ENCODE measurements at regions not wholly inside any gene's neighbourhood (a gene's known extent, or its start where the extent isn't known, plus 50 kb on each side); places are given as distances from the start of the nearest gene placed in this dataset.

- TF ChIP-seq, protein P1, sequence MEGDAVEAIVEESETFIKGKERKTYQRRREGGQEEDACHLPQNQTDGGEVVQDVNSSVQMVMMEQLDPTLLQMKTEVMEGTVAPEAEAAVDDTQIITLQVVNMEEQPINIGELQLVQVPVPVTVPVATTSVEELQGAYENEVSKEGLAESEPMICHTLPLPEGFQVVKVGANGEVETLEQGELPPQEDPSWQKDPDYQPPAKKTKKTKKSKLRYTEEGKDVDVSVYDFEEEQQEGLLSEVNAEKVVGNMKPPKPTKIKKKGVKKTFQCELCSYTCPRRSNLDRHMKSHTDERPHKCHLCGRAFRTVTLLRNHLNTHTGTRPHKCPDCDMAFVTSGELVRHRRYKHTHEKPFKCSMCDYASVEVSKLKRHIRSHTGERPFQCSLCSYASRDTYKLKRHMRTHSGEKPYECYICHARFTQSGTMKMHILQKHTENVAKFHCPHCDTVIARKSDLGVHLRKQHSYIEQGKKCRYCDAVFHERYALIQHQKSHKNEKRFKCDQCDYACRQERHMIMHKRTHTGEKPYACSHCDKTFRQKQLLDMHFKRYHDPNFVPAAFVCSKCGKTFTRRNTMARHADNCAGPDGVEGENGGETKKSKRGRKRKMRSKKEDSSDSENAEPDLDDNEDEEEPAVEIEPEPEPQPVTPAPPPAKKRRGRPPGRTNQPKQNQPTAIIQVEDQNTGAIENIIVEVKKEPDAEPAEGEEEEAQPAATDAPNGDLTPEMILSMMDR (IDR thresholded peaks at IDR 0.05): no peak
- no peak for TF ChIP-seq POLR2A (IDR thresholded peaks at IDR 0.05)
Measured at GRCh38 chr9:135173066-135173465, 85.6 kb downstream of the OLFM1 start.
